Liver (tissue), 8 donors: ENCODE measurements at regions not wholly inside any gene's neighbourhood (a gene's known extent, or its start where the extent isn't known, plus 50 kb on each side); places are given as distances from the start of the nearest gene placed in this dataset.

Source experiments
- DNase-seq: peaks from one replicate; pipeline ENCODE4 v3.0.0-alpha.2; 2017; ENCODE audit warnings: low spot score
- H3K27ac ChIP-seq, 2 donors: one replicate each; pipeline ENCODE4 v1.7.0; 2013; ENCODE audit warnings: inconsistent platforms in 2 of 2, low read length in 2 of 2, control low read depth in 1 of 2, low read depth in 1 of 2, mild to moderate bottlenecking in 1 of 2
- H3K27me3 ChIP-seq, 4 donors: one replicate each; pipeline versions ENCODE4 v1.6.1 to v1.7.0; 2013; ENCODE audit warnings: low read length in 3 of 4, inconsistent platforms in 1 of 4, mild to moderate bottlenecking in 1 of 4, moderate library complexity in 1 of 4; ENCODE audit not compliant: control insufficient read depth in 4 of 4, insufficient read depth in 4 of 4
- H3K36me3 ChIP-seq, 4 donors: one replicate each; pipeline versions ENCODE4 v1.6.1 to v1.7.0; 2013; ENCODE audit warnings: low read length in 3 of 4, mild to moderate bottlenecking in 3 of 4, low read depth in 1 of 4, moderate library complexity in 1 of 4; ENCODE audit not compliant: control insufficient read depth in 4 of 4, insufficient read depth in 3 of 4
- H3K4me1 ChIP-seq, 4 donors: one replicate each; pipeline versions ENCODE4 v1.6.1 to v1.7.0; 2013; ENCODE audit warnings: low read length in 3 of 4, mild to moderate bottlenecking in 3 of 4, moderate library complexity in 1 of 4; ENCODE audit not compliant: control insufficient read depth in 4 of 4, insufficient read depth in 4 of 4
- H3K4me3 ChIP-seq, 3 donors: one replicate each; pipeline versions ENCODE4 v1.6.1 to v1.7.0; 2013; ENCODE audit warnings: low read length in 3 of 3, control low read depth in 1 of 3, low read depth in 1 of 3, mild to moderate bottlenecking in 1 of 3
- H3K9ac ChIP-seq, 2 donors: one replicate each; pipeline ENCODE4 v1.7.0; 2013; ENCODE audit warnings: low read length in 2 of 2, mild to moderate bottlenecking in 2 of 2, moderate library complexity in 2 of 2, control low read depth in 1 of 2, low read depth in 1 of 2
- H3K9me3 ChIP-seq, 4 donors: one replicate each; pipeline versions ENCODE4 v1.6.1 to v1.7.0; 2013; ENCODE audit warnings: low read length in 3 of 4; ENCODE audit not compliant: control insufficient read depth in 4 of 4
- EGR1 ChIP-seq, 2 donors: IDR thresholded peaks; 2 replicates each; pipeline ENCODE4 v1.6.1; 2016 to 2018; ENCODE audit warnings: antibody characterized with exemption in 2 of 2, low read depth in 2 of 2
- FOXA1 ChIP-seq: IDR thresholded peaks from 2 replicates; pipeline ENCODE4 v1.6.1; 2016; ENCODE audit warnings: antibody characterized with exemption
- FOXA2 ChIP-seq: IDR thresholded peaks from 2 replicates; pipeline ENCODE4 v1.6.1; 2016; ENCODE audit warnings: antibody characterized with exemption
- GABPA ChIP-seq, 2 donors: IDR thresholded peaks in 1 of 2; conservative IDR thresholded peaks in 1 of 2; 2 replicates each; pipeline ENCODE4 v1.6.1; 2016; ENCODE audit warnings: antibody characterized with exemption in 2 of 2, mild to moderate bottlenecking in 1 of 2, moderate library complexity in 1 of 2
- HNF4A ChIP-seq, 2 donors: conservative IDR thresholded peaks; 2 replicates each; pipeline ENCODE4 v1.6.1; 2016; ENCODE audit warnings: antibody characterized with exemption in 2 of 2, mild to moderate bottlenecking in 2 of 2
- HNF4G ChIP-seq: IDR thresholded peaks from 2 replicates; pipeline ENCODE4 v1.6.1; 2016; ENCODE audit warnings: antibody characterized with exemption
- NR2F2 ChIP-seq: IDR thresholded peaks from 2 replicates; pipeline ENCODE4 v1.6.1; 2016; ENCODE audit warnings: antibody characterized with exemption
- RAD21 ChIP-seq, 2 donors: IDR thresholded peaks; 2 replicates each; pipeline ENCODE4 v1.6.1; 2016; ENCODE audit warnings: antibody characterized with exemption in 2 of 2, mild to moderate bottlenecking in 2 of 2
- RXRA ChIP-seq, 2 donors: IDR thresholded peaks; 2 replicates each; pipeline ENCODE4 v1.6.1; 2017 to 2018; ENCODE audit warnings: antibody characterized with exemption in 2 of 2, mild to moderate bottlenecking in 1 of 2
- SP1 ChIP-seq: IDR thresholded peaks from 2 replicates; pipeline ENCODE4 v1.6.1; 2018; ENCODE audit warnings: antibody characterized with exemption, mild to moderate bottlenecking
- TAF1 ChIP-seq: conservative IDR thresholded peaks from 2 replicates; pipeline ENCODE4 v1.6.1; 2016; ENCODE audit warnings: antibody characterized with exemption, mild to moderate bottlenecking
- YY1 ChIP-seq: IDR thresholded peaks from 2 replicates; pipeline ENCODE4 v1.6.1; 2016; ENCODE audit warnings: antibody characterized with exemption, mild to moderate bottlenecking
- WGBS: extraction: QIAGEN DNeasy Blood & Tissue Kit; methylation state at CpG from one replicate; pipeline ENCODE4 v1.1.7; 2013; 5-methylcytosine and 5-hydroxymethylcytosine counted together
- TF ChIP-seq, protein P1 (sequence below): IDR thresholded peaks from 2 replicates; pipeline ENCODE4 v1.6.1; 2016; ENCODE audit warnings: antibody characterized with exemption
- TF ChIP-seq, protein P2 (sequence below): fragments of 150-350 bp; IDR thresholded peaks from 2 replicates; pipeline ENCODE4 v1.5.1; 2017; ENCODE audit warnings: improper control_type of control experiment, low read depth, low read length; ENCODE audit not compliant: missing input control
- TF ChIP-seq, protein P3 (sequence below): IDR thresholded peaks from 2 replicates; pipeline ENCODE4 v1.6.1; 2016; ENCODE audit warnings: antibody characterized with exemption, mild to moderate bottlenecking
- TF ChIP-seq, protein P4 (sequence below): IDR thresholded peaks from 2 replicates; pipeline ENCODE4 v1.6.1; 2016; ENCODE audit warnings: antibody characterized with exemption
- donor health status: healthy.
- donor health status: healthy.
- donor health status: healthy.
- donor health status: healthy.
- donor health status: healthy.

DNA sequence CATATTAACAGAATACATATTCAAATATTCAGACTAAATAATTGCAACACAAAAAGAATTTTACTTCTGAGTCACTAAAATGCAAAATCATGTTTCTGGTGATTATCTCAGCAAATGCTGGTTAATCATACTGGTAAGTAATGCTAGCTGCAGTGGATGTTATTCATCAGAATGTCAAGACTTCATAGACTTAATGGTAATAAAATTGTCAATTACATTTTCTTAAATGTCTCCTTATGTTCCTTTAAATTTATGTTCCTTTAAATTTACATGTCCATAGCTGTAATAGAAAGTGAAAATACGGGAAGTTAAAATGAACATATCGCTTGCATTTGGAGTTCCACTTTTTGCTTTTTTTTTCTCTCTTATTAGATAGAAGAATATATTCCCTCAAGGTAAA, 853.0 kb downstream of the SLITRK6 start:
- no peaks in the 10 kb centered on the region for H3K27me3 ChIP-seq
- H3K27ac ChIP-seq = no peak overlapping the region
- H3K36me3 ChIP-seq = no peaks in the 10 kb centered on the region
- H3K4me3 ChIP-seq = no peak overlapping the region
- H3K9ac ChIP-seq = no peak overlapping the region
- no peak for DNase-seq
- 81% methylated on average over 2 of the region's 2 CpGs for WGBS
- H3K9me3 ChIP-seq = peaks cover 0 to 4% (median 1%) of the 10 kb centered on the region in 4 donors
- no peaks in the 10 kb centered on the region for H3K4me1 ChIP-seq
- TF ChIP-seq, protein P1, sequence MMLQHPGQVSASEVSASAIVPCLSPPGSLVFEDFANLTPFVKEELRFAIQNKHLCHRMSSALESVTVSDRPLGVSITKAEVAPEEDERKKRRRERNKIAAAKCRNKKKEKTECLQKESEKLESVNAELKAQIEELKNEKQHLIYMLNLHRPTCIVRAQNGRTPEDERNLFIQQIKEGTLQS = no peak
- TF ChIP-seq, protein P2, sequence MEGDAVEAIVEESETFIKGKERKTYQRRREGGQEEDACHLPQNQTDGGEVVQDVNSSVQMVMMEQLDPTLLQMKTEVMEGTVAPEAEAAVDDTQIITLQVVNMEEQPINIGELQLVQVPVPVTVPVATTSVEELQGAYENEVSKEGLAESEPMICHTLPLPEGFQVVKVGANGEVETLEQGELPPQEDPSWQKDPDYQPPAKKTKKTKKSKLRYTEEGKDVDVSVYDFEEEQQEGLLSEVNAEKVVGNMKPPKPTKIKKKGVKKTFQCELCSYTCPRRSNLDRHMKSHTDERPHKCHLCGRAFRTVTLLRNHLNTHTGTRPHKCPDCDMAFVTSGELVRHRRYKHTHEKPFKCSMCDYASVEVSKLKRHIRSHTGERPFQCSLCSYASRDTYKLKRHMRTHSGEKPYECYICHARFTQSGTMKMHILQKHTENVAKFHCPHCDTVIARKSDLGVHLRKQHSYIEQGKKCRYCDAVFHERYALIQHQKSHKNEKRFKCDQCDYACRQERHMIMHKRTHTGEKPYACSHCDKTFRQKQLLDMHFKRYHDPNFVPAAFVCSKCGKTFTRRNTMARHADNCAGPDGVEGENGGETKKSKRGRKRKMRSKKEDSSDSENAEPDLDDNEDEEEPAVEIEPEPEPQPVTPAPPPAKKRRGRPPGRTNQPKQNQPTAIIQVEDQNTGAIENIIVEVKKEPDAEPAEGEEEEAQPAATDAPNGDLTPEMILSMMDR = no peak
- TF ChIP-seq SP1 = no peak
- no peak for TF ChIP-seq EGR1 (IDR thresholded peaks at IDR 0.05; ENCODE audit: low read depth in 2 of 2)
- no peak for TF ChIP-seq YY1
- no peak for TF ChIP-seq FOXA1
- no peak for TF ChIP-seq RXRA (IDR thresholded peaks at IDR 0.05)
- no peak for TF ChIP-seq HNF4G
- no peak for TF ChIP-seq NR2F2
- TF ChIP-seq FOXA2 = no peak
- TF ChIP-seq RAD21 (IDR thresholded peaks at IDR 0.05) = no peak
- TF ChIP-seq GABPA (IDR thresholded peaks at IDR 0.05 in 1 of 2, conservative IDR thresholded peaks at IDR 0.05 in 1 of 2) = no peak
- TF ChIP-seq, protein P3, sequence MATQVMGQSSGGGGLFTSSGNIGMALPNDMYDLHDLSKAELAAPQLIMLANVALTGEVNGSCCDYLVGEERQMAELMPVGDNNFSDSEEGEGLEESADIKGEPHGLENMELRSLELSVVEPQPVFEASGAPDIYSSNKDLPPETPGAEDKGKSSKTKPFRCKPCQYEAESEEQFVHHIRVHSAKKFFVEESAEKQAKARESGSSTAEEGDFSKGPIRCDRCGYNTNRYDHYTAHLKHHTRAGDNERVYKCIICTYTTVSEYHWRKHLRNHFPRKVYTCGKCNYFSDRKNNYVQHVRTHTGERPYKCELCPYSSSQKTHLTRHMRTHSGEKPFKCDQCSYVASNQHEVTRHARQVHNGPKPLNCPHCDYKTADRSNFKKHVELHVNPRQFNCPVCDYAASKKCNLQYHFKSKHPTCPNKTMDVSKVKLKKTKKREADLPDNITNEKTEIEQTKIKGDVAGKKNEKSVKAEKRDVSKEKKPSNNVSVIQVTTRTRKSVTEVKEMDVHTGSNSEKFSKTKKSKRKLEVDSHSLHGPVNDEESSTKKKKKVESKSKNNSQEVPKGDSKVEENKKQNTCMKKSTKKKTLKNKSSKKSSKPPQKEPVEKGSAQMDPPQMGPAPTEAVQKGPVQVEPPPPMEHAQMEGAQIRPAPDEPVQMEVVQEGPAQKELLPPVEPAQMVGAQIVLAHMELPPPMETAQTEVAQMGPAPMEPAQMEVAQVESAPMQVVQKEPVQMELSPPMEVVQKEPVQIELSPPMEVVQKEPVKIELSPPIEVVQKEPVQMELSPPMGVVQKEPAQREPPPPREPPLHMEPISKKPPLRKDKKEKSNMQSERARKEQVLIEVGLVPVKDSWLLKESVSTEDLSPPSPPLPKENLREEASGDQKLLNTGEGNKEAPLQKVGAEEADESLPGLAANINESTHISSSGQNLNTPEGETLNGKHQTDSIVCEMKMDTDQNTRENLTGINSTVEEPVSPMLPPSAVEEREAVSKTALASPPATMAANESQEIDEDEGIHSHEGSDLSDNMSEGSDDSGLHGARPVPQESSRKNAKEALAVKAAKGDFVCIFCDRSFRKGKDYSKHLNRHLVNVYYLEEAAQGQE = no peak
- TF ChIP-seq, protein P4, sequence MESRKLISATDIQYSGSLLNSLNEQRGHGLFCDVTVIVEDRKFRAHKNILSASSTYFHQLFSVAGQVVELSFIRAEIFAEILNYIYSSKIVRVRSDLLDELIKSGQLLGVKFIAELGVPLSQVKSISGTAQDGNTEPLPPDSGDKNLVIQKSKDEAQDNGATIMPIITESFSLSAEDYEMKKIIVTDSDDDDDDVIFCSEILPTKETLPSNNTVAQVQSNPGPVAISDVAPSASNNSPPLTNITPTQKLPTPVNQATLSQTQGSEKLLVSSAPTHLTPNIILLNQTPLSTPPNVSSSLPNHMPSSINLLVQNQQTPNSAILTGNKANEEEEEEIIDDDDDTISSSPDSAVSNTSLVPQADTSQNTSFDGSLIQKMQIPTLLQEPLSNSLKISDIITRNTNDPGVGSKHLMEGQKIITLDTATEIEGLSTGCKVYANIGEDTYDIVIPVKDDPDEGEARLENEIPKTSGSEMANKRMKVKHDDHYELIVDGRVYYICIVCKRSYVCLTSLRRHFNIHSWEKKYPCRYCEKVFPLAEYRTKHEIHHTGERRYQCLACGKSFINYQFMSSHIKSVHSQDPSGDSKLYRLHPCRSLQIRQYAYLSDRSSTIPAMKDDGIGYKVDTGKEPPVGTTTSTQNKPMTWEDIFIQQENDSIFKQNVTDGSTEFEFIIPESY = no peak
- TF ChIP-seq TAF1 = no peak
- no peak for TF ChIP-seq HNF4A (conservative IDR thresholded peaks at IDR 0.05)

DNA sequence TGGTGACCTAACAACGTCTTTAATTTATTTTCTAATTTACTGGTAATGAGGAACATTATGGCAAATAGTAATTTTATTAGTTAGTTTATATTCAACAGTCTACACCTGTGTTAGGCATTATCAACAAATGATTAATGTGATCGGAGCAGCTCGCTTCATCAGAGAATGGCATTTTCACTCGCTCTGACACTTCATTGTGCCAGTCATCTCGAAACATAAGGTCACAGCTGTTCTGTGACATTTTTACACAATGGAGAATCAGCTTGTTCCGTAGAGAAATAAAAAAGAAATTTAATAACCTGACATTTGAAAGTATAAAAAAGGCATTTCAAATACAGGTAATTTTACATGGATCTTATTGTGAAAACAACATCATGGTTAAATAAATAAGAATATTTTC, 858.4 kb downstream of the SLITRK6 start:
- TF ChIP-seq RAD21 (IDR thresholded peaks at IDR 0.05) = no peak
- H3K4me1 ChIP-seq = no peaks in the 10 kb centered on the region
- no peak overlapping the region for H3K4me3 ChIP-seq
- no peak overlapping the region for H3K27ac ChIP-seq
- no peaks in the 10 kb centered on the region for H3K27me3 ChIP-seq
- H3K9me3 ChIP-seq = no peaks in the 10 kb centered on the region
- 78% methylated on average over 6 of the region's 6 CpGs for WGBS
- DNase-seq = no peak
- no peaks in the 10 kb centered on the region for H3K36me3 ChIP-seq
- no peak overlapping the region for H3K9ac ChIP-seq
